ENCODE measurements at regions not wholly inside any gene's neighbourhood (a gene's known extent, or its start where the extent isn't known, plus 50 kb on each side); places are given as distances from the start of the nearest gene placed in this dataset.

- Histone ChIP-seq H3K4me1 (ENCODE audit: control insufficient read depth, extremely low read depth, insufficient read depth, low read length) (no peaks in the 10 kb centered on the region), H3K79me2 (ENCODE audit: control insufficient read depth, insufficient read depth, low read length) (no peaks in the 10 kb centered on the region), H3K4me3 (ENCODE audit: control insufficient read depth in 2 of 3, extremely low read depth in 1 of 3, insufficient read depth in 2 of 3, low read depth in 1 of 3, low read length in 3 of 3) (no peak overlapping the region), H3K4me2 (ENCODE audit: control insufficient read depth, extremely low read depth, insufficient read depth, low read depth, low read length) (no peak overlapping the region), H3K27ac (ENCODE audit: control insufficient read depth, insufficient read depth, low read length) (no peak overlapping the region), H4K20me1 (ENCODE audit: control insufficient read depth, extremely low read depth, insufficient read depth, low read length) (no peaks in the 10 kb centered on the region), H3K36me3 (ENCODE audit: control insufficient read depth in 2 of 2, extremely low read depth in 1 of 2, insufficient read depth in 2 of 2, low read length in 2 of 2) (no peaks in the 10 kb centered on the region), H3K9ac (ENCODE audit: control insufficient read depth, extremely low read depth, insufficient read depth, low read length) (no peak overlapping the region), H2AFZ (ENCODE audit: control insufficient read depth, low read length) (no peak overlapping the region), H3K9me3 (ENCODE audit: control insufficient read depth, low read depth, low read length) (no peaks in the 10 kb centered on the region), H3K27me3 (ENCODE audit: control insufficient read depth, extremely low read depth, insufficient read depth, low read length) (no peaks in the 10 kb centered on the region), H3K9me1 (ENCODE audit: control insufficient read depth, extremely low read depth, insufficient read depth, low read length) (no peaks in the 10 kb centered on the region)
- DNase-seq (ENCODE audit: low read depth, low spot score) (no peak), FAIRE-seq (no peak)
- dilution Hi-C loops (cut with MboI; ENCODE audit: extremely low pct_ligation_motif_present, low sequenced_read_pairs), result no loop called here
- no peak for TF ChIP-seq EZH2 (IDR thresholded peaks at IDR 0.05; ENCODE audit: low read length)
- TF ChIP-seq, protein P1, sequence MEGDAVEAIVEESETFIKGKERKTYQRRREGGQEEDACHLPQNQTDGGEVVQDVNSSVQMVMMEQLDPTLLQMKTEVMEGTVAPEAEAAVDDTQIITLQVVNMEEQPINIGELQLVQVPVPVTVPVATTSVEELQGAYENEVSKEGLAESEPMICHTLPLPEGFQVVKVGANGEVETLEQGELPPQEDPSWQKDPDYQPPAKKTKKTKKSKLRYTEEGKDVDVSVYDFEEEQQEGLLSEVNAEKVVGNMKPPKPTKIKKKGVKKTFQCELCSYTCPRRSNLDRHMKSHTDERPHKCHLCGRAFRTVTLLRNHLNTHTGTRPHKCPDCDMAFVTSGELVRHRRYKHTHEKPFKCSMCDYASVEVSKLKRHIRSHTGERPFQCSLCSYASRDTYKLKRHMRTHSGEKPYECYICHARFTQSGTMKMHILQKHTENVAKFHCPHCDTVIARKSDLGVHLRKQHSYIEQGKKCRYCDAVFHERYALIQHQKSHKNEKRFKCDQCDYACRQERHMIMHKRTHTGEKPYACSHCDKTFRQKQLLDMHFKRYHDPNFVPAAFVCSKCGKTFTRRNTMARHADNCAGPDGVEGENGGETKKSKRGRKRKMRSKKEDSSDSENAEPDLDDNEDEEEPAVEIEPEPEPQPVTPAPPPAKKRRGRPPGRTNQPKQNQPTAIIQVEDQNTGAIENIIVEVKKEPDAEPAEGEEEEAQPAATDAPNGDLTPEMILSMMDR (optimal IDR thresholded peaks at IDR 0.05 in 1 of 3, IDR thresholded peaks at IDR 0.05 in 1 of 3, conservative IDR thresholded peaks at IDR 0.05 in 1 of 3; ENCODE audit: extremely low read depth in 1 of 3, insufficient read depth in 2 of 3, low read length in 3 of 3), result no peak
These were observed 268.5 kb upstream of the EEF2KMT start for GRCh38 chr16:5366126-5366525.

DNA sequence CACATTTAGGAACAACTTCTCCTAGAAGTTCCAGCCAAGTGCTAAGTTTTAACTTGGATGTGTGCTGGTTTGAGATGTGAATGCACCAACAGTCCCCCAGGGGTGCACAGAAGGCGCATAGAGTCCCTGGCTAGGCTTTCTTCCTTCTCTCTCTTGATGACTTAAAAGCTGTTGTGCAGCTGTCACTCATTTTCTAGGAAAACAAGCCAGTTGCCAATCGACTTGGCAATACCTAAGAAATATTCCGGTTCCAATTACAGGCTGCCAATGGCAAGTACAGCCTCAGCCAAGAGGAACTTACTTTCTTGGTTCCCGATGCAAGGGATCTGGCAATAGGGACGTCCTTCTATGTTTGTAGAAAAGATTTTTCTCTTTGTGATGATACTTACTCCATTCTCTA, 266.6 kb upstream of the EEF2KMT start:
- Histone ChIP-seq H3K36me3 (ENCODE audit: control insufficient read depth in 2 of 2, extremely low read depth in 1 of 2, insufficient read depth in 2 of 2, low read length in 2 of 2) (no peaks in the 10 kb centered on the region), H3K4me3 (ENCODE audit: control insufficient read depth in 2 of 3, extremely low read depth in 1 of 3, insufficient read depth in 2 of 3, low read depth in 1 of 3, low read length in 3 of 3) (no peak overlapping the region), H2AFZ (ENCODE audit: control insufficient read depth, low read length) (no peak overlapping the region), H3K4me1 (ENCODE audit: control insufficient read depth, extremely low read depth, insufficient read depth, low read length) (no peaks in the 10 kb centered on the region), H3K27ac (ENCODE audit: control insufficient read depth, insufficient read depth, low read length) (no peak overlapping the region), H4K20me1 (ENCODE audit: control insufficient read depth, extremely low read depth, insufficient read depth, low read length) (no peaks in the 10 kb centered on the region), H3K79me2 (ENCODE audit: control insufficient read depth, insufficient read depth, low read length) (no peaks in the 10 kb centered on the region), H3K9me3 (ENCODE audit: control insufficient read depth, low read depth, low read length) (no peaks in the 10 kb centered on the region), H3K9me1 (ENCODE audit: control insufficient read depth, extremely low read depth, insufficient read depth, low read length) (no peaks in the 10 kb centered on the region), H3K27me3 (ENCODE audit: control insufficient read depth, extremely low read depth, insufficient read depth, low read length) (no peaks in the 10 kb centered on the region), H3K4me2 (ENCODE audit: control insufficient read depth, extremely low read depth, insufficient read depth, low read depth, low read length) (no peak overlapping the region), H3K9ac (ENCODE audit: control insufficient read depth, extremely low read depth, insufficient read depth, low read length) (no peak overlapping the region)
- TF ChIP-seq, protein P1 (optimal IDR thresholded peaks at IDR 0.05 in 1 of 3, IDR thresholded peaks at IDR 0.05 in 1 of 3, conservative IDR thresholded peaks at IDR 0.05 in 1 of 3; ENCODE audit: extremely low read depth in 1 of 3, insufficient read depth in 2 of 3, low read length in 3 of 3), result no peak
- TF ChIP-seq EZH2 (IDR thresholded peaks at IDR 0.05; ENCODE audit: low read length), result no peak
- DNase-seq (ENCODE audit: low read depth, low spot score) (no peak), FAIRE-seq (no peak)
- dilution Hi-C loops (cut with MboI; ENCODE audit: extremely low pct_ligation_motif_present, low sequenced_read_pairs), result no loop called here

Measured in keratinocyte (primary cell).